GM12873 (cell line): ENCODE measurements at regions not wholly inside any gene's neighbourhood (a gene's known extent, or its start where the extent isn't known, plus 50 kb on each side); places are given as distances from the start of the nearest gene placed in this dataset.

ENCODE experiments used
- TF ChIP-seq, protein P1 (sequence below): IDR thresholded peaks from 2 replicates; pipeline ENCODE4 v1.5.1; 2012; ENCODE audit warnings: low read depth, mild to moderate bottlenecking, moderate library complexity, low read length, control low read depth; ENCODE audit not compliant: insufficient read depth; ENCODE audit errors: missing control alignments

DNA sequence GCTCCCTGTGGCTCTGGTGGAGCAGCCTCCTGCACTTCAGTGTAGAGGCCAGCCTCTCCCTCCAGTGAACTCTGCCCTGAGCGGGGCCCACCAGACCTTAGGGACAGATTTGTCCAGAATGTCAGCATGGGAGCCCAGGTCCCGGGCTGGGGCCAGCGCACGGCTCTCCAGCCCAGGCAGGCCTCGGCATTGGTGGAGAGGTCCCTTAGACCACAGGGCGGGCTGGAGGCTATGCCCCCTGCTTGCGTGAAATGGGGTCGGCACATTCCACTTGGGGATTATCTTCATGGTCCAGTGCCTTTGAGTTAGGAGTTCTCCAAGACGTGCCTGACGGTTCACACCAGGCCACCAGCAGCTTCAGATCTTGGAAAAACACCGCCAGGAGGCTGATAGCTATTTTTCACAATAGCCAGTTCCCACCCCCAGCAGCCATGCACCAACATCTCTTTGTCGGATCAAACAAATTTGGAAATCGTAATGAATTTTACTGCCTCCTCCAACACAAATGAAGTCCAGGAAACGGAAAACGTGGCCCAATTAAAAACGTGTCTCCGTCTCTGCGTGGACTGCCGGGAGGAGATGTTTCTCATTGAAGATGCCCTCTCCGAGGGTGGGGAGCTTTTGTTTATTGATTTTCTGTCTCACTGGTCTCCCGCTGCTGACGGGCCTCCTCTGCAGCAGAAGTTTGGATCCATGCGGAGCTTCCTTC lies 110.0 kb upstream of the CIBAR2 start:
- TF ChIP-seq, protein P1, sequence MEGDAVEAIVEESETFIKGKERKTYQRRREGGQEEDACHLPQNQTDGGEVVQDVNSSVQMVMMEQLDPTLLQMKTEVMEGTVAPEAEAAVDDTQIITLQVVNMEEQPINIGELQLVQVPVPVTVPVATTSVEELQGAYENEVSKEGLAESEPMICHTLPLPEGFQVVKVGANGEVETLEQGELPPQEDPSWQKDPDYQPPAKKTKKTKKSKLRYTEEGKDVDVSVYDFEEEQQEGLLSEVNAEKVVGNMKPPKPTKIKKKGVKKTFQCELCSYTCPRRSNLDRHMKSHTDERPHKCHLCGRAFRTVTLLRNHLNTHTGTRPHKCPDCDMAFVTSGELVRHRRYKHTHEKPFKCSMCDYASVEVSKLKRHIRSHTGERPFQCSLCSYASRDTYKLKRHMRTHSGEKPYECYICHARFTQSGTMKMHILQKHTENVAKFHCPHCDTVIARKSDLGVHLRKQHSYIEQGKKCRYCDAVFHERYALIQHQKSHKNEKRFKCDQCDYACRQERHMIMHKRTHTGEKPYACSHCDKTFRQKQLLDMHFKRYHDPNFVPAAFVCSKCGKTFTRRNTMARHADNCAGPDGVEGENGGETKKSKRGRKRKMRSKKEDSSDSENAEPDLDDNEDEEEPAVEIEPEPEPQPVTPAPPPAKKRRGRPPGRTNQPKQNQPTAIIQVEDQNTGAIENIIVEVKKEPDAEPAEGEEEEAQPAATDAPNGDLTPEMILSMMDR: no peak

DNA sequence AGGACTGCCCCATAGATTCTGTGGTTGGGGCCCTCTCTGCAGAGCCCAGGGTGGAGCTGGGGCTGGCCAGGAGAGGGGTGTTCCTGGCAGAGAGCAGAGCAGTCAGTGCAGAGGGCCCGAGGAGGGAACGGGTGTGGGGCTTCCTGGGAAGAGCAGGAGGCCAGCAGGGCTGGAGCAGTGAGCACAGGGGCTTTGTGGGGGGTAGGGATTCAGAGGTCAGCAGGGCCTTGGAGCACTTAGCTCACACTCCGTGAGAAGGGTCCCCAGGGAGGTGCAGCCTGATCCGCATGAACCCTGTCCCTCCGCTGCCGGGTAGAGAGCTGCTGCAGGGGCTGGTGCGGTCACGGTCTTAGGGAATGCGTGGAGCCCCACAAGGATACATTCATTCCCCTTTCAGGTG lies 113.0 kb upstream of the CIBAR2 start:
- TF ChIP-seq, protein P1: no peak

DNA sequence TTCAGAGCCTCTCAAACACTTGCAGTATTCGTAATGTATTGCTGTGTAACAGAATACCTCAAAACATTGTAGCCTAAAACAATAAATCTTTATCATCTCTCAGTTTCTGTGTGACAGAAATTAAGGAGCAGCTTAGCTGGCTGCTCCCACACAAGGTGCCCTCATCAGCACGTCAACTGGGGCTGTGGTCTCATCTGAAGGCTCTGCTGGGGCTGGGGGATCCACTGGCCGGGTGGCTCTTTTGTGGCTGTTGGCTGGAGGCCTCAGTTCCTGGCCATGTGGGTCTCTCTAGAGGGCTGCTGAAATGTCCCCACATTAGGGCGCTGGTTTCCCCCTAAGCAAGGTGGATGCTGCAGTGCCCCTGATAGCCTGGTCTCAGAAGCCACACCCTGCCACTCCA lies 113.4 kb upstream of the CIBAR2 start:
- TF ChIP-seq, protein P1: no peak

DNA sequence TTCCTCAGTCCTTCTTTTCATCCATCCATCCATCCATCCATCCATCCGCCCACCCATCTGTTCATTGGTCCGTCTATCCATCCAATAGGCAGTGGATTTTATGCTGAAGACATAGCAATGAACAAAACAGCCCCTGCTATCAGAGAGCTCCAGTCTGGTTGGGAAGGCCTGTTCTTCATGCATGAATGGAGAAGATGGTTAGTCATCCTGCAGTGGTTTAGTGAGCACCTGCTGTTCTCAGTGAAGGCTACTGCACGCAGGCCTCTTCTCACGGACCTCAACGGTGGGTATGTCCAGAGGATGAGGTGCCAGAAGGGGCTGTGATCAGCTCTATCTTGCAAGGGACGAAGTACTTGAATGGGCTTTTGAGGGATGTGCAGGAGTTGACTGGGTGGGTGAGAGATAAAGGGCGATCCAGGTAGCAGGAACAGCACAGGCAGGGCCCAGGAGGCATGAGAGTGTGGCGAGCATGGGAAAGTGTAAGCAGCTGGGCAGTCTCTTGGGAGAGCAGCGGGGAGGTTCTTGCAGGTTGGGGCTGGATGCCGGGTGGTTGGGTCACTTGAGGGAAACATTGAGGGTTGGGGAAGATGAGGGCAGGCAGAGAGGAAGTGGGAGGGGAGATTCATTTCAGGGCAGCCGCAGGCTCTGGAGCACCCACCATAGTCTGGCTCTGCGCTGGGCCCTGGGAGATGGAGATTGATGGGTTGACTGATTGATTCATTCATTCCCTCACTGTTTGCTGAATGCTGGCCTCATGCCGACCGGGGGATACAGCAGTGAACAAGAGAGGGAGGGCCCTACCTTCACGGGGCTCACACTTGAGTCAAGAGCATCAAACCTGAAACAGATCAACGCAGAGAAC lies 115.0 kb upstream of the CIBAR2 start:
- TF ChIP-seq, protein P1: no peak

DNA sequence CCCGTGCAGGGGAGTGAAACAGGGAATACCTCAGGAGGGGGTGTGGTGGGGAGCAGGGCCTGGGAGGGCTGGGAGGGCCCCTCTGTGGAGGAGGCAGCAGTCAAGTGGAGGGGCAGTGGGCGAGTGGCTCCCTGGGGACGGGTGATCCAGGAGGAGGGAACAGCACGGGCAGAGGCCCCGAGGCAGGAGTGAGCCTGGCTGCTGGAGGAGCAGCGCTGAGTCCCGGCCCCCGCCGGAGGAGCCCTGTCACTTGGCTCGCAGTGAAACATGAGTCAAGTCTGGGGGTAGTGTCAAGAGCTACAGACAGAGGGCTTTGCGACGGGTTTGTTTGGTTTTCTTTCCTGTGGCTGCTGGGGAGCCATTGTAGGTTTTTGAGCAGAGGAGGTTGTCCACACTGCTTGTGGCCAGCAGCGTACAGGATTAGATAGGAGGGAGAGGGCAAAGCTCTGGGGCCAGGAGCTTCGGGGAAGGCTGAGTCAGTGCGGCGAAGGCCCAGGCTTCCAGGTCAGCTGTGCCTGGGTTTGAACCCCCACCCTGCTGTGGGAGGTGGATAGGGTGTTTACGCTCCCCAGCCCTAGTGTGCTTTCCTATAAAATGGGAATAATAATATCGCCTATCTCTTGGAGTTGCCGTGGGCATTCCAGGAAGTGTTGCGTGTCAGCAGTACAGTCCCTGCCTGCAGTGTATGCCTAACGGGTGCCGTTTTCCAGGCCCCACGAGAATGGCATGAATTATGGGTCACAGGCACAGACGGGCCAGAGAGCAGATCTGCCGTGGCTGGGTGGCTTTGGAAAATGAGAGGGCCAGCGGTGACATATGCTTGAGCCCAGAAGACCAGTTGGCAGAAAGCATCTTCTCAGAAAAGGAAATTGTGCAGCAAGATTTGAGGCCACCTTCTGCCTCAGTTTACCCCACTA lies 115.9 kb upstream of the CIBAR2 start:
- TF ChIP-seq, protein P1: no peak

DNA sequence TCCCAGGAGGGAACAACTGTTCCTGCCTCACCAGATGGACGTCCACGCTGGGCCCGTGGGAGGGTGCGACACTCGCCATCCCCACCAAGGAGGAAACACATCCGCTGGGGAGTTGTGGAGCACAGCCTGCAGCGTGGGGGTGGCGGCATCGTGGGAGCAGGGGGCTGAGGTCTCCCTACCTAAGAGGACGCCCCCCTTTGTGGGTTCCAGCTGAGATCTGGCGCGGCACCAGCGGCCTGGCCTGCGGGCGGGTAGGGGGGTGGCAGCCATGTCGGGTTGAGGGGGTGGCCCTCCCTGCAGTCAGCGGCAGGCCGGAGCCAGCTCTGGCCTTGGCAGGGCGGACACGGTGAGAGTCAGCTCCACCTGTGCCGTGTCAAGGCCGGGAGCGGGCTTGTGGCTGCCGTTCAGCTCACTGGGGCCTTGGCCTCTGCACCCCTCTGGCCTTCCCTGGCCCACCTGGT lies 116.7 kb upstream of the CIBAR2 start:
- TF ChIP-seq, protein P1: no peak

DNA sequence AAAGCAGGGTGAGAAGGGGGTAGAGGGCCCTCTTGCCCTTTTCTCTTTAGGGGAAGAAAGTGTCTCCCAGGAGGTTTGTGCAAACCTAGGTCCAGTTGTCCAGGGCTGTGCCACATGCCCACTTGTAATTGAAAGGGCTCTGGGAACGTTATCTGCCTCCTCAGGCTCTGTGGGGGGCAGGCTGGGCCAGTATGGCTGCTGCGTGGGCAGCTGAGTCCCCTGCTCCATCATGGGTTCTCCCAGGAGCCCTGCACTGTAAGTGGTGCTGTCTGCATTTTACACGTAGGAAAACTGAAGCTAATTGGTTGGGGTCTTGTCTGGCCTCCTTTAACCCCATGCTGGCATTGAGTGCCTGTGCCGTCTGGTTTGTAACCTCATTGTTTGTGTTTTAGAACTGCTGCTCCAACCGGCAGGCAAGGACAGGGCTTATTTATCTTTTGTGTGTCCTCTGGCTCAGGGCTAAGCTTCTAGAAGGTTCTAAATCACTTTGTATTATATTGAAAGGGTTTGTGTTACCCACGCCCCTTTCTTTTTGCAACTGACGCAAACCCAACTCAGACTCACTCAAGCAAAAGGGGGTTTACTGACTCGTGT lies 117.7 kb upstream of the CIBAR2 start:
- TF ChIP-seq, protein P1: no peak
